GM19452 (cell line): ENCODE measurements at regions not wholly inside any gene's neighbourhood (a gene's known extent, or its start where the extent isn't known, plus 50 kb on each side); places are given as distances from the start of the nearest gene placed in this dataset.
A peak's percentile ranks its signal among the peaks of the same experiment; 100 is the strongest.

ENCODE experiments used
- ATAC-seq: cut with Tn5 transposase; IDR thresholded peaks from one replicate; pipeline ENCODE4 v1.9.1; 2021; ENCODE audit not compliant: unreplicated experiment

DNA sequence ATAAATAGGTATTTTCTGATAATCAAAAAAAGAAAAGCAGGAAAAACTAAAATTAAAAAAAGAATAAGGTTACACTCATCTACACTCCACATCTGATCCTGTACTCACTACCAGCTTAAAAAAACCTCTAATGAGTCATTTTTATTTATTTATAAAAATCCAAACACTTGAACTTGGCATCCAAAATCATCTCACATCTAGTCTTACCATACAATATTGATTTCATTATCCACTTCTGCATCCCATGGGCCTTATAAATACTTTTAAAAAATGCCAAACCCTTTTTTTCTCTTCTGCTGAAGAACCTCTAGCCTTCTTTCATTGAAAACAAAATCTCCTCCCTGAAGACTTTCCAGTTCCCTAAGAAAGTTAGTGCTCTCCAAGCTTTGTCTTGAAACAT is 109.7 kb downstream of the TMTC3 start:
- ATAC-seq, result no peak

DNA sequence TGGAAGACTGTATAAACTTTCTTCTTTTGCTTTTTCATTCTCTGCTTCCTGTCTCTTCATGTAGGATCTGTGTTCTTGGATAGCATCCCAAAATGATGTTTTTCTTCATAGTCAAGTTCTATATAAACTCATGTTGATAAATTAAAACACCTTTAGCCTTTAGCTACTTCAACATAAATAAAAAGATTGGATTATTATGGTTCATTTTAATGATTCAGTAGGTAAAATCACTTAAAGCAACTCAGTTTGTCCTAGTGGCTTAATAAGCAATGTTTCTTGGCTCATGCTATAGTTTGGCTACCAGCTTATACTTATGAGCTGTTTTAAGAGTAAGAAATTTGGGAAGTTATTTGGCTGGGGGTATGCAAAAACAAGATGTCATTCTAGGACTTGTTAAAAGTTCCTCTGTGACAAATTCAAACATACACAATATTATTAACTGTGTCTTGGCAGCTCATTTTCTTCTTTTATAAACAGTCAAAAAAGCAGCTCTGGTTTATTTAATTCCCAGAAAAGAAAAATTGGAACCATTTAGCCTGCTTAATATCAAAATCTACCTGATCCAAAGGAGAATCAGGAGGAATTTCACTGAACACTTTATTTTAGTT is 111.4 kb downstream of the TMTC3 start:
- ATAC-seq, result no peak

DNA sequence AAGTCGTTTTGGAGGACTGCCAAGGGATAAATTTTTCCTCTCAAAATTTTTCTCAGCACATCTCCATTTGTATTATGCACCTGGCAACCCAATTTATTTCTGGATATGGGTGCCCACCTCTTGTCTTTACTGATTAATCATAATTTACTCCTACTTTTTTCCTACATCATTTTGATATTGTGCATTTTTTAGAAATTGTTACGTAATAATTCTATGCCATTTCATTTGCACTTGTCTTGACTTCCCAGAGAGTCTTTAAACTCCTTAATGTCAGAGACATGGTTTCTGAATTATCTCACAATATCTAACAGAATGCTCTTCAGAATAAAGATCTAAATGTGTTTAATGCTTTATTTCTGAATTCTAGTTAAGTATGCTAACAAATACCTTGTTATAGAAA is 113.1 kb downstream of the TMTC3 start:
- no peak for ATAC-seq

DNA sequence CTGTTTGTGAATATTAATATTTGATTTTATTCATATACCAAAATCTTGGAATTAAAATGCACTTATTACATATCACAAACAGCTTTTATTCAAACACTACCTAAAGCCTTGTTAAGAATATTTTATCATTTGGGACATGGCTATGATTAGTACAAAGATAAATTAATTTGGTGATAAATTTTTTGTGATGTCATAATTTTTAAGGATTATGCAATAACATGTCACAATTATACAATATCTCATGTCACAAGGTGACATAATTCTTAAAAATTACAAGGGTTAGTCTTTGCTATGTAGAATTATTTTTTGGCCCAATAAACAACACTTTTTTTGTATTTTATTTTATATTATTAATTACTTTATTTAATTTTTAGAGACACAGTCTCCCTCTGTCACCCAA is 113.7 kb downstream of the TMTC3 start:
- ATAC-seq, result no peak

DNA sequence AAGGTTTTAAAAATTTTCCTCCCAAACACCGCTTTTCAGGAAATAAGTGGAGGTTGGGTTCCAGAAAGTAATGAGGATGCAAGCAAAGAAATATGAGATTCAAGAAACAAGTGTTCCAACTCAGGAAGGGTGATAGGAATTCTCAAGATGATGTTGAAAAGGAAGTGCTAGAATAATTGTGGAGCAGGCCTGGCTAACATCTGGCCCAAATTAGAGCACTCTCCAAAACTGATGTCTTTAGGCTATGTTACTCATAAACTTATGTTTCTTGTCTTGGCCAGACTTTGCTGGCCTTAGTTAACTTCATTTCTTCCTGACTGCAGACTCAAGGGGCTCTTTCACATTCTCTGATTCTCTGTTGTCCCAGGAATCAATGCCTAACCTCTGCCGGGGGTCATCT is 116.3 kb downstream of the TMTC3 start:
- no peak for ATAC-seq

DNA sequence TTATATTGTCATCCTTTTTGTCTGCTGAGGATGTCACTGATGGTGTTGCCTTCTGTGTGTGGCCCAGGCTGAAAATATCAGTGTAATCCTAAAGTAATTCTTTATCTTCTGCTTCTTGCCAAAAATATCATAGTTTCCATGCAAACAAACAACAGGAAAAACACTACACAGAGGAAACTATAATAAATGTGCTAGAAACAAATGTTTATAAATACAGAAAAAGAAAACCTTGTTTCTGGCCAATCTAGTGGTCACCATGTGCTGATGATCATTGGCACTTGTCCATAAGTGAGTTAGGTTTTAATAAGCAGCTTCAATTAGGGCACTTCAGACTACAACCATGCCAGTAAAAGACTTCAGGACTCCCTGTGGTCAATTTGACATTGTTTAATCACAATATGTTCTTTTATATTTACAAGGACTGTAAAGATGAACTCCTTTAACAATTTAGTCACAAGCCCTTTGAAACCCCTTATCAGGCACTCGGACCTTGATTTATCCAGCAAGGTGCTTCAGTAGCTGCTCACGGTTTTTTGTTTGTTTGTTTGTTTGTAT is 124.8 kb downstream of the TMTC3 start:
- ATAC-seq, result no peak

DNA sequence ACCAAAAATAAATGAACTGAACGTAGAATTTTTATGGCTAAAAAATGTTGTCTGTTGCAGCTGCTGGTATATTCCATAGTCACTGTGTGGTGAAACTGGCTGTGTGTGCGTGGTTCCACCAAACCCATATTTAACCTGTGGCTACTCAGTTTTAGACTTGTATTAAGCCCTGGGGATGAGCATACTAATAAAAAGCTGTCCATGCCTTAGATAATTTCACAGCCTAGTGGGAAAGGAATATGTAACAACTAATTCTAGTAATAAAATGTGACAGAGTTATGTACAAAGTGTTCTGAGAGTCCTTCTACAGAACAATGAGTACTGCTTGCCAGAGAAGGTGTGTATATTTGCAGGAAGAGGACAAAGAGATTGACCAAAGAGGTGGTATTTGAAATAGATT is 125.5 kb downstream of the TMTC3 start:
- no peak for ATAC-seq

DNA sequence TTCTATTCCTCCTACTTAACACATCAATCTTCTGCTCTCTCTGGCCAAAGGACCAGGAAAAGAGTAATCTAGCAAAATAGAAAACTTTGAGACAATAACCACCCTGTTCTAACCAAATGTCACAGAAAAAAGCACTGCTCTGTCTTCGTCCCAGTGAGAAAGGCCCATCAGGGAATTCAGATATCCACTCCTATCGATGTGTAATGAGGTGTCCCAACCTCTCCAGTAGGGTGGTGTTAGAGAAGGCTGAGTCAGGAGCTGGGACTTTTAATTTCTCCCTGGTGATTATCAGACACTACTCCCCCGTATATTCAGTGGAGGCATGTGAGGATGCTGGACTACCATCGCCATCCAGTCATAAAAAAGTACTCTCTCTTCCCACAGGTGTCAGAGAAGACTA is 130.3 kb downstream of the TMTC3 start:
- ATAC-seq, result no peak

DNA sequence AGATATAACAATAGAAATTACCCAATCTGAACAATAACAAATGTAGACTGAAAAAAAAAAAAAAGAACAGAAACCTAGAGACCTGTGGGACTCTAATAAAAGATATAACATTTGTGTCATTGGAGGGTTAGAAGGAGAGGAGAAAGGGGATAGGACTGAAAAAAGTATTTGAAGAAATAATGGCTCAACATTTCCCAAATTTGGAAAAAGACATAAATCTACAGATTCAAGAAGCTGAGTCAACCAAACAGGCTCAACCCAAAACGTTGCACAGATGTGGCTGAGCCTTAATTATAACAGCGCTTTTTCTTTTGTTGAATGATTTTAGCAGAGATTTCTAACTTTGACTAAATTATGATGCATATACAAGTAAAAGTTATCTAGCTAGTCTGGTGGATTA is 131.3 kb downstream of the TMTC3 start:
- no peak for ATAC-seq

DNA sequence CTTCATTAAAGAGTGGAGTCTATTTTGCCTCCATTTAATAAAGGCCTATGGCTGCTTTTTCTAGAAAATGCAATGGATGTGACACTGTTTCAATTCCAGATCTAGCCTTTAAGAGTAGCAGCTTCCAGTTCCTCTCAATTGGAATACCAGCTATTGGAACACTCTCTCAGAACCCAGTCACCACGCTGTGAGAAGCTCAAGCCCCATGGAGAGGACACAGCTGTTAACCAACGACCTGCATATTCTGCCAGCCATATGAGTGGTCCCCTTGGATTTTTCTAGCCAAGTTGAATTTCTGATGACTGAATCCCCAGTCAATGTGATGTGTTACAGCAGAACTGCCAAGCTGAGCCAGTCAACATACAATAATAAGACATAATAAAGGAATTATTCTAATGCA is 131.8 kb downstream of the TMTC3 start:
- ATAC-seq, result no peak

DNA sequence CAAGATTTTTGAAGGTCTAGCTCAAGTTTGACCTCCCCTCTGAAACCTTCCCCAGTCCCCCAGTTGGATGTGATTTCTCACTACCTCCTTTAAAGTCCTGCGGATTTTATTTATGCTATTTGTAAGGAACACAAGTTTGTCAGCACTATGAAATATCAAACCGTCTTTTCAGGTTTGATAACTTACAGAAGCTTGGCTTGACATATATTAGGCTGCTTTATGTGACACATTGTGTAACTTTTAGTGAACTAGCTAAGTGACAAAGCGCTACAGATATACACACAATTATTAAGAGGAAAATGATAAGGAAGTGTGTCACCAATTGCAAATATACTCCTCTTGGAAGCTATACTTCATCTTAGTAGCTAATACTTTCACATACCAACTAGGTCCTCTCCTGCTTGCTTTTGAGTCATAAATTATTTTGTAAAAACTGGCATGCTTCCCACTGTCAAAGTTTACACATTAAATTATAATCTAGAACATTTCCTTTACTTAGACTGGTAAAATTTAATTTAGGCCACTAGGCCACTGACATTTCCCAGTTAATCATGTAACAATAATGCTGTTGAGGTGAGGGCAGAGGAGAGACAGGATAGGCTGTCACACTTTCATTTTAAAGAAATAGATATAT is 149.5 kb downstream of the TMTC3 start:
- ATAC-seq, result no peak

DNA sequence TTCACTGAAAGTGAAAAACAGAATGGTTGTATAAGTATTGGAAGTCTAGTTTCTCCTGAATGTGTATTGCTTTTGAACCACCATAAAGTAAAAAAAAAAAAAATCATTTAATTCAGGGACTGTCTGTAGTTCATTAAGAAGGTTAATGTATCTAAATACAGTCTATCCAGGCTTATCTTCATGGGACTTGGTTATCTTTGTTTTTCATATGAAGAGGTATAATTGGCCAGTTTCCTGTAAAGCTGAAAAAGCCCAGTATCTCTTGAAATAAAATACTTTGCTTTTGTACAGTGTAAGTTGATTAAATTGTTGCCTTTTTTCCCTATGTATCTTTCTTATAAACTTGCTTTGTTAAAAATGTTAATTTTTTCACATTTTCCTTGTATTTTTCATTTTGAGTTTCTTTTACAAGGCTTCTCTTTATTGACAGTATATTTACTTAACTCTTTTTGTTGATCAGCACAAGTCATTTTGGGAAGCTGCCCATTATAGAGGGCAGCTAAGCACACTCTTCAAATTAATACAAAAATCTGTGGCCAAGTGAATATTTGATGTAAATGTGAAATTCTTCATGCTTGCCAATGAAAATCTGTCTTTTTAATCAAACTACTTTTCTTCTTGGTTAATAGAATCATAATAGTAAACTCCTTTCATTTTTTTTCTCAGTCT is 156.0 kb downstream of the TMTC3 start:
- ATAC-seq, result no peak

DNA sequence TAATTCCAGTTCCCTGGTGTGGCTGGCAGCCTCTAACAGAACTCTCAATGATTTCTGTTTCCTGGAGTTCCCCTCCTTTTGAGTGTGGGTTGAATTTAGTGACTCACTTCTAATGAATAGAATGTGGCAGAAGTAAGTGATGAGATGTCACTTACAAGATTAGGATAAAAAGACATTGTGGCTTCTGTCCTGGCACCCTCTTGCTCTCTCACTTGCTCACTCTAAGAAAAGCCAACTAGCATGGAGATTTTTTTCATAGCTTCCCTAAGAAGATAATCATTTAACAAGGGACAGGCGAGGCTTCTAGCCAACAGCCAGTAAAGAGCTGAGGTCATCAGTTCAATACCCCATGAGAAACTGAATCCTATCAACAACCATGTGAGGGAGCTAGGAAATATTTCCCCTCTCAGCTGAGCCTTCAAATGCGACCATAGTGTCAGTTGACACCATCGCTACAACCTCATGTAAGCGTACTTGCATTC is 156.7 kb downstream of the TMTC3 start:
- ATAC-seq, result peak; percentile 23

DNA sequence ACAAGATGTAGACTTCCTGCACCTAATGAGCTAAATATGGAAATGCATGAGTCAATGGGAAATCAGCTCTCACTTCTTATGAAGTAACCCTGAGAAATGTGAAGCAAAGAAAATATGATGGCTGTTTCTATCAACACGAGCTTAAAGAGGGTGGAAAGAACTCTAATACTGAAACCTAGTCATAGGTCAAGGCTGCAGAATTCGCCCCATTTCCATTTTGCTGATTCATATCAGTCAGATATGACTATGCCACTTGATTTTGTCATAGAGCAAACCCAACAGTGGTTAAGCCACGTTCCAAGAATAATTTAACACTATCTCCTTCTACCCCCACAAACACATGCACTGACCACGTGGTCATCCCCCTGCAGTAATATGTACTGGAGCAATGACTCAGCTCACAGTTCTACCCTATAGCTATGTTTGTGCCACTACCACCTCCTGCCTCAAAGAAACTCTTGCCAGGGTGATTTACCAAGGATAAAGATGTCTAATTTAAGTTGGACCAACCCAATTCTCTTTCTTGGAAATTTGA is 157.5 kb downstream of the TMTC3 start:
- ATAC-seq, result peak; percentile 93

DNA sequence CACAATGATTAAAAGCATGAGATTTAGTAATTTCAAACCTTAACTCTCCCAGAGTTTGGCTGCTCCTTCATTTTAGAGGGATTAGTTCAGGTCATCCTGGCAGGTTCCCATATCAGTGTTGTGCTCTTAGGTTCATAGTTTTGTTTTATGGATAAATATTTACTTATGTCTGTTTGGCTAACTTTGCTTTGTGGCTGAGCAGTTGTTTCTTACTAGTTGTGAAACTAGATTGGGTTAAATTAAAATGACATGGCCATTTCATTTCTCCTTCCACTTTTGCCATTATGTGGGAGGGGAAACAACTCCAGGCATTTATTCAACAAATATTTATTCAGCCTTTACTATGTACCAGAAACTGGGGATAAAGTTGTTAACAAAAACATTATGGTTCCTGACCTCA is 158.8 kb downstream of the TMTC3 start:
- no peak for ATAC-seq

DNA sequence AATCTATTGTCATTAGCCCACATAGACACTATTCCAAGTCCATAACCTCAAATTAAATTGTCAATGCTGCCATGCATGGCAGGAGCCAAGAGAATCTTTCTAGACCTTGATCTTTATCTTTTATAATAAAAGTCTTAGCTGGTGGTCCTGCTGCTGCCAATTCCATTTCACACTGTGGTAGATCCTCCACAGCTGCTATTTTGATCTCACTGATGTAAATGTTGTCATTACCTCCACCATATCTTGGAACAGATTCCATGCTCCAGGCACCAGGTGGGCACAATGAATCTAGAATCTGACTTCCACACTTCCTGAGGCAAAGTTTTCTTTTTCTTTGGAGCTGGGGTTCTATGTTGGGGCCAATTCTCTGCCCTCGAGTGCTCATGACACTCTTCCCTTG is 161.2 kb downstream of the TMTC3 start:
- no peak for ATAC-seq

DNA sequence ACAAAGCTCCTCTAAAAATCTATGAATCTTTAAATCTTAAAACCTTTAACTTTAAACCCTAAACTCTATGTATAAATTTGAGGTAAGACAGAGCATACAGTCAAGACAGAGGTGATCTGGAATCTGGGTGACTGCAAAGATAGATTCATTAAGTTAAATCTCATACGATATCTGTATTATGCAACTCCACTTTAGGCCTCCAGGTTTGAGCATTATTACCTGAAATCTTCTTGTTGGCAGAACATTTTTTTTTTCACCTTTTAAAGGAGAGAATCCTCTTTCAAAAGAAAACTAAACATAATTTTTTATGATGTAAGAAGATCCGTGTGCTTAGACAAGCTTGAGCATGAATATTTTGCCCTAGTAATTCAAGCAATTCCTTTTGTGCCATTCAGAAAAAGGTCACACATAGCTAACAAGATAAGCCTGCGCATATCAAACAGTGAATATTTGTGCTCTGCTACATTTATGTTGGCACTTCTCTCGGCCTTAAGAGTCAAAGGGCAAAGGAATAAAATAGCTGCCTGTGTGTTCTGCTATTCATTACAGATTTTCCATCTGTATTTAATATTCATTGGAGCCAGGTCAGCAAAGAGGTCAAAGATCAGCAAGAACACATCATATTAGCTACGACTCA is 163.3 kb downstream of the TMTC3 start:
- ATAC-seq, result no peak

DNA sequence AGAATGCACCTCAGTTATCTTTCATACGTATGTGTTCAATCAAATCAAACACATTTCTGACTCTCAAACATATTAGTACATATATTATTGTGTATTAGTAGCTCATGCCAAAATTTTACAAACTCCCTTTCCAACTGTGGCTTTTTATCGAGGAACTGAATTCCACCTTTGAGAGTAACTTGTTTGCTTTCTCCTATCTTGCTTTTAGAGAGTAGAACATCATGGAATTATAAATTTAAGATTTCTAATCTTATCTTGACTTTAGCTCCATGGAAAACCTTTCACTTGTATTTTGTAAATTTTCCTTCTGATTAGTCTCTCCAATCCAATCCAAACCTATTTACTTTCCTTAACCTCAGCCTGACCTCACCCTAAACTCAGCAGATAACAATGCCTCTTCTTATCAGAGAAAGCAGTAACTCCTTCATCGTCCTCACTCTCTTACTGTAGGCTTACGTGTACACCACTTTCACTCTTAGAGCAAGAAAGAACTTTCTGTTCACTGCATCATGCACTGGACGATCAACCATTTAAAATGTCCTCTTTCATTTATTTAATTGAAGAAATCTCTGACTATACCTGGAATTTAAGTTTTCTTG is 164.5 kb downstream of the TMTC3 start:
- ATAC-seq, result no peak

DNA sequence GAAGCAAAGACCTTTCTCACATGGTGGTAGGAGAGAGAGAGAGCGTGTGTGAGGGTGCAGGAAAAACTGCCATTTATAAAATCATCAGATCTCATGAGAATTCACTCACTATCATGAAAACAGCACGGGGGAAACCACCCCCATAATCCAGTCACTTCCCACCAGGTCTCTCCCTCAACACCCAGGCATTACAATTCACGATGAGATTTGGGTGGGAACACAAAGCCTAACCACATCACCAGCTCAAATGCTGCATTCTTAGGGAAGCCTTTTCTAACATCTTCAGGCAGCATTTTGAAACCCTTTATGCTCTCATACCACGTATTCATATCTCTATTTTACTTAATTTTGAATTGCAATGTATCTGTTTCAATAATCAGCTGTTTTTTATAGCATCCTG is 165.9 kb downstream of the TMTC3 start:
- ATAC-seq, result no peak

DNA sequence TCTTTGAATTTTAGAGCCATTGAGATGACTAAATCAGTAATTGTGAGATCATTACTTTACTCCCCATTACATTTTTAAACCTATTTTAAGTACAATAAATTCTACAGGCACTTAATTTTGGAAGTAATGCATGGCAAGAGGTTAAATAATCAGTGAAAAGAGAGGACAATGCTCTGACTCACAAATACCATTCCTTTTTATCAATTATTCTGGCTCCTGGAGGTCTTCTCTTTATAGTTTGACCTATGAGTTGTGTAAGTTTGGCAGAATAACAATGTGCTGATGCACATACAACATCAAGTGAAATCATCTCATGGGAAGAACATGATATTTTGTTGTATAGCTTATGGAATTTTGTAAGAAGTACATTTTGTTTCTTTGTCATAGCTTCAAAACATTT is 166.7 kb downstream of the TMTC3 start:
- ATAC-seq, result no peak

DNA sequence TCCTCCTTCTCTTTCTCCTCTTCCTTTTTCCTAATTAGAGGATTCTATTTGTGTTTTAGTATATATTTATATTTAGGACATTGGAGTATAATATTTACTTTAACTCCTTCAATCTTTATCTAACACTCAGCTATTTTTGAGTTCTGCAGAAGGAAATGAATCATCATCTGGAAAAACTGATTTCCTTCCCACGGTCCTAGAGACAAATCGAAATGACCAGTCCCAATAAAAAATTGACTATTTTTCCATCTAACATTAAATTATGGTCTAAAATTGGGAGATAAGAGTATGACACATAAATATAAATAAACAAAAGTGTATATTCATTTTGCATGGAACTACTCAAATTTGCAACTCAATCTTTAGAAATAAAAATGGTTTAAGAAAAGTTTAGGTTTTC is 167.4 kb downstream of the TMTC3 start:
- no peak for ATAC-seq
